ENCODE measurements at regions not wholly inside any gene's neighbourhood (a gene's known extent, or its start where the extent isn't known, plus 50 kb on each side); places are given as distances from the start of the nearest gene placed in this dataset.

GRCh38 chr3:127033786-127034185 is 50.9 kb downstream of the PLXNA1 start:
- TF ChIP-seq POLR2A (IDR thresholded peaks at IDR 0.05) = no peak
- TF ChIP-seq CTCF (IDR thresholded peaks at IDR 0.05) = no peak

Data from ovary (tissue), 3 donors.